ENCODE measurements at regions not wholly inside any gene's neighbourhood (a gene's known extent, or its start where the extent isn't known, plus 50 kb on each side); places are given as distances from the start of the nearest gene placed in this dataset.
"Not testable (repeated sequence)": the region's sequence is repeated elsewhere in the genome, so short reads cannot be mapped to it uniquely, and the experiment has no call there.

- no peak for TF ChIP-seq CTCF (IDR thresholded peaks at IDR 0.05)
- no peaks in the 10 kb centered on the region for H3K9me3 ChIP-seq
- H3K4me3 ChIP-seq: no peak overlapping the region
- DNase-seq (ENCODE audit: low spot score): no peak
- H3K27me3 ChIP-seq: no peaks in the 10 kb centered on the region
- no peaks in the 10 kb centered on the region for H3K36me3 ChIP-seq
- H3K4me1 ChIP-seq: no peaks in the 10 kb centered on the region
- no peak overlapping the region for H3K27ac ChIP-seq
Observed at GRCh38 chr14:28308734-28309133, 457.9 kb upstream of the FOXG1 start.

- H3K36me3 ChIP-seq; H3K4me1 ChIP-seq; H3K27ac ChIP-seq; H3K4me3 ChIP-seq; H3K27me3 ChIP-seq; H3K9me3 ChIP-seq; DNase-seq (ENCODE audit: low spot score): not testable (repeated sequence)
Observed at GRCh38 chr14:28317890-28318675, 448.5 kb upstream of the FOXG1 start.

GRCh38 chr14:28321475-28322244 is 444.9 kb upstream of the FOXG1 start:
- no peaks in the 10 kb centered on the region for H3K4me1 ChIP-seq
- no peak for TF ChIP-seq CTCF (IDR thresholded peaks at IDR 0.05)
- no peaks in the 10 kb centered on the region for H3K9me3 ChIP-seq
- H3K27me3 ChIP-seq: no peaks in the 10 kb centered on the region
- no peak overlapping the region for H3K4me3 ChIP-seq
- H3K36me3 ChIP-seq: no peaks in the 10 kb centered on the region
- no peak overlapping the region for H3K27ac ChIP-seq
- no peak for DNase-seq (ENCODE audit: low spot score)

- Histone ChIP-seq H3K9me3 (no peaks in the 10 kb centered on the region), H3K4me1 (no peaks in the 10 kb centered on the region), H3K27me3 (no peaks in the 10 kb centered on the region), H3K4me3 (no peak overlapping the region), H3K27ac (no peak overlapping the region), H3K36me3 (no peaks in the 10 kb centered on the region)
- no peak for DNase-seq (ENCODE audit: low spot score)
- TF ChIP-seq CTCF (IDR thresholded peaks at IDR 0.05): no peak
Observed at GRCh38 chr14:28323366-28323765, 443.2 kb upstream of the FOXG1 start.

GRCh38 chr14:28323951-28324741 is 442.4 kb upstream of the FOXG1 start:
- no peak overlapping the region for H3K4me3 ChIP-seq
- no peaks in the 10 kb centered on the region for H3K9me3 ChIP-seq
- no peaks in the 10 kb centered on the region for H3K4me1 ChIP-seq
- no peak overlapping the region for H3K27ac ChIP-seq
- DNase-seq (ENCODE audit: low spot score): no peak
- H3K27me3 ChIP-seq: no peaks in the 10 kb centered on the region
- H3K36me3 ChIP-seq: no peaks in the 10 kb centered on the region
- no peak for TF ChIP-seq CTCF (IDR thresholded peaks at IDR 0.05)

- TF ChIP-seq CTCF (IDR thresholded peaks at IDR 0.05): no peak
- Histone ChIP-seq H3K9me3 (no peaks in the 10 kb centered on the region), H3K27ac (no peak overlapping the region), H3K4me1 (no peaks in the 10 kb centered on the region), H3K27me3 (no peaks in the 10 kb centered on the region), H3K4me3 (no peak overlapping the region), H3K36me3 (no peaks in the 10 kb centered on the region)
- DNase-seq (ENCODE audit: low spot score): no peak
Observed at GRCh38 chr14:28340816-28341215, 425.8 kb upstream of the FOXG1 start.

All from right atrium auricular region (tissue), 2 donors.